ENCODE measurements at regions not wholly inside any gene's neighbourhood (a gene's known extent, or its start where the extent isn't known, plus 50 kb on each side); places are given as distances from the start of the nearest gene placed in this dataset.
"Not testable (repeated sequence)": the region's sequence is repeated elsewhere in the genome, so short reads cannot be mapped to it uniquely, and the experiment has no call there.

DNA sequence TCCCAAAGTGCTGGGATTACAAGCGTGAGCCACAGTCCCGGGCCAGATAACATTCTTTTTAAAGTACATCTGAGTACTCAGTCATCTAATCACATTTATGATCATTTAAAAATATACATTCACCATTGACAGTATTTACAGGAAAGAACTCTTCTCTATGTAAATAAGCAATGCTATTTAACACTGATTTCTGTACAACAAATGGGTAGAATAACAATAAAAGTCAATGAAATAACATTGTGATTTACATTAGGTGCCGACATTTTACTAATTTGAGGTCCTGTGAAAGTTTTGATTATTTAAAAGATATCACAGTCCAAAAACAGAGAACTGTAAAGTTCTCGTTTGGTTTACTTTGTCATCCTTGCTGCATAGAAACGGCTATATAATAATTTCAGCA, 1763.7 kb downstream of the SLITRK1 start:
- DNase-seq: no peak

DNA sequence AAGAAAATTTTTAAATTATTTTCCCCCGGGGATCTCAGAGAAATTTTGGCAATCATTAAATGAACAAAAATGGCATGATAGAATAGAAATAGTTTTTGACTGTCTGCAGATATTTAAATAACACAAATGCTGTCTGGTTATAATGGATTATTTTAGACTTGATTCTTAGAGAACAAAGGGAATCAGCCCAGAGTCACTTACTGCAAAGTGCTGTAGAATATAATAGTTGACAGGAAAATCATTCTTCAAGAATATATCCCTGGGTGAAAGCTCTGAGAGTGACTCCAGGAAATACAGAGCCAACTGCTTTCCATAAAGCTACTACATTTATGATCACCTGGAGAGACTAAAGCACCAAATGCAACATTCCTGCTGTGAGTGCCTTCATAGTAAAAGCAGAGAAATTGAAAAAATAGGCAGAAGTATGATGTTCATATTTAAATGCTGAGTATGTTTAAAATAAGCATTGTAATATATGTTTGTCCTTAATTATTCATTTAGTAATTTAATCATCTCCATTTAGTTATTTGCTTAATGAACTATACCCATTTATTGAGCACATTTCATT, 1765.8 kb downstream of the SLITRK1 start:
- no peak for DNase-seq

DNA sequence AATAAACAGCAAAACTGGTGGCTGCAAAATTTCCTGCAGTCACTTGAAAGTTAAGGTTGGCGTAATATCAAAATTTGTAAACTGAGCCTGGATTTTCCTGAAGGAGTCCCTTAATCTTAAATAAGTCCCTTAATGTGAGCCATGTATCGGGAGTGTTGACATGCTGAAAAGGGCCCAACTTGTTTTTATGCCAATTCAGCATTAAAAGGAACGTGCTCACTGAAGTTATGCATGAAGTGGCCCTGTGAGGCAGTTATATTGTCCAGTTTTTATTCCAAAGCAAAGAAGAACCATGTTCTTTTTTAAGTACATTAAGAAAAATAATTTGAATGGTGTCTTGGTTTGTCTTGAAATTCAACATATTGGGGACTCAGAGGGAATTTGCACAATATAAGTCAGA, 1766.9 kb downstream of the SLITRK1 start:
- no peak for DNase-seq

DNA sequence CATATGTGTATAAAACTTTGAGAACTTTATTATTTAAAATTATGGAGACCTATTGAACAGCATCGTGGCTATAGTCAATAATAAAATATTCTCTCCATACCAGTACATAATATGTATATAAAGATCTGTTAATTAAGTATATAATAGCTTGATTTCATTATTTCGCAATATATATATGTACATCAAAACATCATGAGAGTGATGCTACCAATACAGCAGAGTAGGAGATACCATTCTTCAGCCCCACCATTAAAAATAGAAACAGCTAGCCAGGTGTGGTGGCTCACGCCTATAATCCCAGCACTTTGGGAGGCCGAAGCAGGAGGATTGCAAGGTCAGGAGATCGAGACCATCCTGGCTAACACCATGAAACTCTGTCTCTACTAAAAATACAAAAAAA, 1755.3 kb upstream of the SPRY2 start:
- no peak for DNase-seq

DNA sequence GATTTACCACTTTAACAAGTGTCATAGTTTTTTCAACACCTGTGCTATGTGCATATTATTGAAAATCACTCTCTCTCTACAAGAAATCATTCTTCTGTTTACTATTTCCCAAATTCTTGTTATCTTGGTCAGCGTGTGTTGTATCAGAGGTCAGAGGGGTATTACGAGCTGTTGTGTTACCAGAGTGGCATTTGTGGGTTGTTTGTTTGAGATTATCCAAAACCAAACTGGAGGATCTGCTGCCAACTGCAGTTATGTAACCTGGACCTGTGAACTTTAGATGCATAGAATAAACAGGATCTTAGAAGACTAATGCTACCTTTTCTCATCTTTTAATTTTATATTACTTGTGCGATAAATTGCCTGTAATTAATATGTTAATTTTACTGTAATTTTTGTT, 1751.4 kb upstream of the SPRY2 start:
- no peak for DNase-seq

DNA sequence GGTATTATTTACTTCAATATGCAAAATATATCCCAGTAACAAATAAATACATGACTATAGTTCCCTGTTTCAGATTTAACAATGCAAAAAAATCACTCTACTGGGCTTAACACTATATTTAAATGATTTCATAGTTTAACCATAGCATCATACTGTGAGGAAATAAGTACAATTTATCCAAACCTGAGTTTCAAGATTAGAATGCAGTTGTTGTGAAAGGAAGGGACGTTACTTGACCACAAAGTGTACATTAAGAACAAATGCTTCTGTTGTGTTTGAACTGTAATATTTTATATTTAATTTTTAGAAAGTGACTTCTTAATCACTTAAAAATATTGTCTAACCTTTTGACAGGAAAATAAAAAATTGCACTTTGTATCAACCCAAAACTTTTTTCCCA, 1747.9 kb upstream of the SPRY2 start:
- DNase-seq: no peak

DNA sequence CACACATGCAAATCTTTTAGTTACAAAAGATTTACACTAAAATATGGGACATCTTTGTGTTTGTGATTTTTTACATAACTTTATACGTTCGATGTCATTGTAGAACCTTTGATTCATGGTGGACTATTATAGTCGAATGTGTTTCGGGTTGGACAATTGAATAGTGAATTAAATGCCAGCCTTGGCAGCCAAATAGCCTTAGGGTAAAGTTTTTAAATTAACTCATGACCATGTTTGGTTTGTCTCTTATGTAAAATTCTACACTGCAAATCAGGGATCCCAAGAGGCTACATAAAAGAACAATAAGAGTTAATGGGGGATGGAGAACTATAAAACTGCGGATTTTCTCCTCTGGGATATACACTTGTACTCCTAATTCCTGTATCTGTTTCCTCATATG, 1735.6 kb upstream of the SPRY2 start:
- no peak for DNase-seq

DNA sequence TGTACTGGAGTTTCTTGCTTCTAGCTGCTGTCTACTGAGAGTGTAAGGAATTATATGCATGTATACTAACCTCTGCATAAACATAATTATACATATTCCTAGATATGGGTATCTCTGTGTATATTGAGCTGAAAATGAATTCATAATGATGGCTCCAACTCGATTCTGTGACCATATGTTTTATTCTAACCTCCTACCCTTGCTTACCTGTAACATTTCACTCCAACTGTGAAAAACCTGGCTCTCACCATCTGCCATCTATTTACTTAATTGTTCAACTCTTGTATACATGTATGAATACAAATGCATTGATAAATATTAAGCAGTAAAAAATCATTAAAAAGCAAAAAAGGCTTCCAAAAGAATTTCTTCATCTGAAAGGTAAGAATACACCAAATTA, 1729.5 kb upstream of the SPRY2 start:
- no peak for DNase-seq

DNA sequence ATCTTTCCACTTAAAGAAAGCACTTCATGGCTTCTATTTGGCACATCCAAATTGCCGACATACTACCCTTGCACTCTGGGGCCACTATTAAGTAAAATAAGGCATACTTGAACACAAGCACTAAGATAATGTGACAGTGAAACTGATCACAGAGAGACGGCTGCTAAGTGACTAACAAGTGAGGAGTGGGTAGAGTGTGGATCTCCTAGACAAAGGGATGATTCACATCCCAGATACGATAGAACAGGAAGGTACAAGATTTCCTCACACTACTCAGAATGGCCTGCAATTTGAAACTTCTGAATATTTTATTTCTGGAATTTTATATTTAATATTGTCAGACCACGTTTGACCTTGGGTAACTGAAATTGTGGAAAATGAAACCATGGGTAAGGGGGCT, 1721.8 kb upstream of the SPRY2 start:
- DNase-seq: no peak

DNA sequence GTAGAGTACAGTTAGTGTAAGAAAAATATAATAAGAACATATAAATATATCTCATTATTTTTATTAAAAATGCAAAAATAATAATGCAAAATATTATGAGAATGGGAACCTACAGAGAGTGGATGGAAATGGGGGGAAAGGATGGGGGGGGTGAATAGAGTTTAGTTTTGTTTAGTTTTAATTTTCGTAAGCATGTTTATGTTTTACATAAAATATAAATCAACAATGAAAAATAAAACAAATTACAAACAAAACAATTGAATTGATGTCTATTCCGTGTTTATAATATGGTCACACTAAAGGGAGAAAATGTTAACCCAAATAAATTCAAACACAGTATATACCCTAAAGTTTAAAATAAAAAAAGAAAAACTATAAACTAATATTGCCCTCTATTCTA, 1717.4 kb upstream of the SPRY2 start:
- DNase-seq: no peak

DNA sequence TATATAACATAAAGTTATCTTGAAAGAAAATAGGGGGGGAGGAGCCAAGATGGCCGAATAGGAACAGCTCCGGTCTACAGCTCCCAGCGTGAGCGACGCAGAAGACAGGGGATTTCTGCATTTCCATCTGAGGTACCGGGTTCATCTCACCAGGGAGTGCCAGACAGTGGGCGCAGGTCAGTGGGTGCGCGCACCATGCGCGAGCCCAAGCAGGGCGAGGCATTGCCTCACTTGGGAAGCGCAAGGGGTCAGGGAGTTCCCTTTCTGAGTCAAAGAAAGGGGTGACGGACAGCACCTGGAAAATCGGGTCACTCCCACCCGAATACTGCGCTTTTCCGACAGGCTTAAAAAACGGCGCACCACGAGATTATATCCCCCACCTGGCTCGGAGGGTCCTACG, 1704.4 kb upstream of the SPRY2 start:
- DNase-seq: not testable (repeated sequence)

DNA sequence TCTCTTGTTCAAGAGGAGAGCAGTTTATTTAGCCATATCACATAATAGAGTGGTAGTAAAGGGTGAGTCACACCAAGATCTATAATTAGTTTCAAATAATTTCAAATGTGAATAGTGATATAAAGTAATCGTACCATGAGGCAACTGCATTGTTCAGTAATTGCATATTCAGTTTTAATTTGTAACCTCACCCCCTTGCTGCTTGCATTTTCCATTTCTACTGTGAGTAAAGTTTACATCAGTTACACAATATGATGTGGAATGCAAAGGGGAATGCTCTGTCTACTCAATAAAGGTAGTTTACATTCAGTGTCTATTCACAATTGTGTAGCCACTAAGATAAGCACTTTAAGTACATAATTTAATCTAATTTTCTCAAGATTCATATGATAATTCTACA, 1695.7 kb upstream of the SPRY2 start:
- no peak for DNase-seq

DNA sequence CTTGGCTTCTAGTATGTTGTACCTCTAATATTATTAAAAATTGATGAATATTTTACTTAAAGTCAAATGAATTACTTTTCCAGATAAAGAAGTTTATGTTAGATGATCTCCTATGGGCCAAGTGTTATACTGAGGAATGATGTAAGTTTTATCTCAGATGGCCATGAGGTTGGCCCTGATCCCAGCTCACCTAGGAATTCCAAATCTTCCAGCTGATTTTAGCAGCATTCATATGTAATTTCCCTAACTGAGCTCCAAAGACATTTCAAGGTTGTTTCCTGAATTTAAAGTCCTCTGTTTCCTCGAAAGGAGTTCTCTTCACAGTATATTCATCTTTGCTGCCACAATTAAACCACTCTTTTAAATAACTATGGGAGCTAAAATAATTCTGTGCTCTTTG, 1670.4 kb upstream of the SPRY2 start:
- DNase-seq: no peak

DNA sequence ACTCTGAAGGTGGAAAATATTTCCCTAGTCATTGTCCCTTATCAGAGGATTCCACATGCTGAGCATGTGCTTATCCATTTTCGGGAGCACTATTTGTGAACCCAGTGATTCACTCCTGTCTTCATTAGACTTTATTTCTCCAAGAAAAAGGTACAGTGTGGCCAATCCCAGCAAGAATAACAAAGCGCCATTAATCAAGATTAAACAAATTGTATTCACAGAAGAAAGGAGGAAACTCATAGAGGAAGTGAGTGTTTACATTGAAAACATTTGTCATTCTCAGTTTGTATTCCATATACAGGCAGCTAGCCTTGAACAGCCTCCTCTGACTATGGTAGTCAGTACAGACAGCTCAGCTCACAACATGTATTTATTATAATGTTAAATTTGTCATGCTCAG, 1669.9 kb upstream of the SPRY2 start:
- DNase-seq: no peak

DNA sequence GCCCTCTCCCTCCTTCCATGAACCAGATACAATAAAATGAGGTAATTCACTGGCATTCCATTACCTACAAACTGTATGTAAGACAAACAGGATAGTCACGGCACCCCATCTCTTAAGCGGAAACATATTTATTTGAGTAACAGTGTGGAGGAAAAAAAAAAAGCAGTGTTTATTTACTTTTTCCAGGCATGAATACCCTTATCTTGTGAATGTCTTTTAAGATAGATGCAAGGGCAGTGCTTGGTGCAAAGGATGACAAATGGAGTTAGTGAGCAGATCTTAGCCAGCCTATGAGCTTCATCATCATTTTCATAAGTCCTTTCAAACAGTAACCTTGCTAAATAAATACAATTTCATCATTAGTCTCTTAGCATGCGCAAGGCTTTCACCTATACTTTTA, 1661.8 kb upstream of the SPRY2 start:
- DNase-seq: no peak

DNA sequence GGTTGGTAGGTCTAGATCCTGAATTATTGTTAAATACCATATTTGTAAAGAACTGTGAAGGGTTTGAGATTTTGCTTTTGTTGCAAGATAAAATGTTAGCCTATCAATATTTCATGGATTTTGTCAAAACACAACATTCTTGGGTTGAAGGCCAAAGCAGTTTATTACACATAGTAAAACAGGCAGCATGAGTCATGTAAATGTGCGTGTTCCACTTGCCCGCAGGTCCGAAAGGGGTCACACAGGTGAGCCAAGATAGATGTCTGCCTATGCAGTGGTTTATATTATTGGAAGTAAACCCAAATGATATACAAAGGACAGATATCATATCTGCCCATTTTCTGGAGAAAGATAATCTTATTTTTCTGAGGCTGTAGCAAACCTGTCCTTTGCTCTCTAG, 1654.4 kb upstream of the SPRY2 start:
- DNase-seq: no peak

DNA sequence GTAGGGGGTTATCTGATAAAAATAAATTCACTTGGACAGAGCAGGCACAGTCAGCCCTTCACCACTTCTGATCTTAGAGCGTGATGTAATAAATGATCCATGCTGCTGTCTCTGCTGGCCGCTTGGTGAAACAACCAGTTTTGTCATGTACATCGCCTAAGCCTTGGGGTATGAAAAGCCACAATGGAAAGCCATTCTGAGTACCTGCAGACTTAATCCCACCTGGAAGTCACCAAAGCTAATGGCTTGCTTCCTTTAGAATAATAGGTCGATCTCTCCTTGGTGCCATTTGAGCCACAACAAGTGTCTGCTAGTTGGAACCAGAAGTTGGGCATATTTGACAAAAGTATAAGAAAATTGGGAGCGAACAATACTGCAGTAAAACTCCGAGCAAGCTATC, 1649.7 kb upstream of the SPRY2 start:
- DNase-seq: no peak

DNA sequence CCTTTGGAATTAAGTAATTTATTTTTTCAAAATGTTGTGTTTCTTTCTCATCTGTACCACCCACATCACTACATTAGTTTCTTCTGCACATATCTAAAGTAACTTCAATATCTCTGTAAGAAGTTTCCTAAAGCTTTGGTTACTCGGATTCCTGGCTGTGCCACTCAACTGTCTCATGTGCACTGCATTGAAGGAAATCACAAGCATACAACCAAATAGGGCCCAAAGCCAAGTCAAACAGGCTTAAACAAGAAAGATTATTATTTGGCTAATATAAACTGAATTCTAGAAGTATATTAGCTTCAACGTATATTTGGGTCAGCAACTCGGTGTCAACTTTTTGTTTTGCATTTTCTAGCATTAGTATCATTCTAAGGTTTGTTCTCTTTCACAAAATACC, 1647.6 kb upstream of the SPRY2 start:
- DNase-seq: no peak

DNA sequence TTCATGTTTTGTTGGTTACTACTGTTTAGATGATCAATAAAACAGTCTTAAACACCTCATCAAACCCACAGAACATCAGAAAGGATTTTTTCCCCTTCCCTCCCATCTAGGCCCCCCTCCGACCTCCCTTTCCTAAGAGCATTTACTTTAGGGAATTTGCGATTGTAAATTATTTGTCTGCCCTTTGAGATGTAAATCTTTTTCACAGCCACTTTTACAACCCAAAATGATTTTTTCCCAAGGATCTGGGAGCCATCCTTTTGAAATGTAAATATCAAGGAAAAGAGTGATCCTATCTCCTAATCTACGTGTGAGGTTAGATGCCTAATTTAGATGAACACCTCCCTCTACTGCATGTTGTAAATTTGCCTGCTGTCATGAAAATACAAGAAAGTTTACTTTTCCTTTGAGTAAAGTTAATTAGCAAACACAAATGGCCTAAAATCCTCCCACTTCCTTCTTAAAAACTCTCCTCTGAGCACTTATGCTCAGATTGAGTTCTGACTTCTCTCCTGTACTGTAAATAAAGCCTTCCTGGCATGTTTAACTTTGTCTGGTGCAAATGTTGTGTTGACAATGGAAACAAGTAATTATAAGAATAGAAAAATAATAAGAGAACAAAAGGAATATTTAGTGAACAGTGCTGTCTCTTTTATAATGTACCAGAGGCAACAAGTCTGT, 1646.9 kb upstream of the SPRY2 start:
- no peak for DNase-seq

DNA sequence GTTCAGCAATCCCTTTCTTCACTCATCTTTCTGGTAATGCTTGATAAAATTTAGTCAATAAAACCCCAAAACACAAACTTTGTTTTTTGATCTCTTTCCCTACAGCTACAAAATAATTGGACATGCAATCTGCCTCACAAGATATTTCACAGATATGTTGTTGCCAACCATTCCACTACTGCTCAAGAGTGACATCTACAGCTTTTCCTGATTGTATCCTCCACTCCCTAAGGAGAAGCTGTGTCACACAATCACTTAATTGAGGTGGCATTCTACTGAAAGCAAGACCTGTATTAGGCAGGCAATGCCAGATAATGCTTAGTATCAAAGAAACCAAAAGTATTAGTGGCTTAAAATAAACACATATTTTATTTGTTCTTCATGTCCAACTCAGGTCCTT, 1646.2 kb upstream of the SPRY2 start:
- DNase-seq: no peak

DNA sequence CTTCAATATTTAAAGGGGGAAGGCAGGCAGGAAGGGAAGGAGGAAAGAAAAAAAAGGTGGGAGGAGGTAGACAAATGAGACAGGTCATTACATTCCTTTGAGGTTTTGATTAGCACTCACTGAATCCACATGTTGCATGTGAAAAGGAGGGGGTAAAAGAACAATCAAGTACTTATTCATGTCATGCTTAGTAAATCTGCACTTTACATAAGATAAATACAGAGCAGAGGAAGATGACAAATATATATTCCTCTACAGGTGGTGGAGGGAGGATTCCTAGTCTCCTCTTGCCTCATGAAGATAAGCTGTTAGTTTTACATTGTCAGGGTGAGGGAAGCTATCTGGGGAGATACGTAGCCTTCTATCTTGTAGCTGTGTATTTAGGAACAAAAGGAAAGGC, 1645.4 kb upstream of the SPRY2 start:
- no peak for DNase-seq

DNA sequence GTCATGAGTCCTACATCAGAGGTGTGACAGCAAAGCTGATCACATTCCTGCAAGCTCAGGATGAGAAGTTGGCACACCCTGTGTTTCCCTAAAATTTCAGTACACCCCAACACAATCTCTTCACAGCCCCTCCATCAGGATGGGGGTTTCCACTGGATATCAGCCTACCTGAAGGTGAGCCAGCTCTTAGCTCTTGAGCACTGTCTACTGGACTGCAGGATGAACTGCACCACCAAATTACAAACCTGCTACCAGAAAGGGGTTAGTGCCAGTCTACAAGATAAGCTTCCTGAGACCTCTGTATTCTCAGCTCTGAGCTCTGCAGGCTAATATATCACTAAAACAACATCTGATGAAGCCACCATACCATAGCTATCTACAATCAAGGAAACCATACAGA, 1616.2 kb upstream of the SPRY2 start:
- no peak for DNase-seq

DNA sequence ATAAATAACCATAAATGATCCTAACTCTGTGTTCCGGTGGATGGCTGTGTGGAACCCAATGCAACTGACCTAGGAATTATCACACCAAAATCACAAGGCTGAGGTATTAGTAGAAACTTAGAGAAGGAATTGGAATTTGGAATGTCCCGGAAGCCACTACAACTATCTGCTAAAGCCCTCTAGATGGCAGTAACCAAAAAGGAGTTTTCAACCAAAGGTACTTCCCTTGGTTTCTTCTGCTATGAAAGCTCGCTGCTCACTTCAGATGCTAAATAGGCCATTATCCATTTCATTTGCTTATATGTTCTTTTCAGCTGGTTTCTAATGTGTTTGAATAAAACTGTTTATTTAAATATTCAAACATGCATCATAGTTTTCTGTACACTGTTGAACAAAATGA, 1589.1 kb upstream of the SPRY2 start:
- DNase-seq: no peak

DNA sequence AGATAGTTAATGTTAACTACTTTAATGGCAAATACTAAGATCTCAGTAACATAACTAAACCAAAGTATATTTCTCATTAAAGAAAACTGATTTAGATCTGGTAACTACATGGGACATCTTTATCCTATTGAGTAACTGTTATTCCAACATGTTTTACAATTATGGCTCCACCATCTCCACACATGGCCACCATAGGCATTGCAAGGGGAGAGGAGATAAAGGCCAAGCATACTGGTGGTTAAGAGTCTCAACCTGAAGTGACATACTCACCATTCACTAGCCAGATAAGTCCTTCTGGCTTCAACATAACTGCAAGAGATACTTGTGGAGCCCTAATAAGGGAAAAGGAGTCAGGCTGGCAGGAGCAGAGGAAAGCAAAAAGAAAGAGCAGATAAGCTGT, 1586.4 kb upstream of the SPRY2 start:
- DNase-seq: no peak

DNA sequence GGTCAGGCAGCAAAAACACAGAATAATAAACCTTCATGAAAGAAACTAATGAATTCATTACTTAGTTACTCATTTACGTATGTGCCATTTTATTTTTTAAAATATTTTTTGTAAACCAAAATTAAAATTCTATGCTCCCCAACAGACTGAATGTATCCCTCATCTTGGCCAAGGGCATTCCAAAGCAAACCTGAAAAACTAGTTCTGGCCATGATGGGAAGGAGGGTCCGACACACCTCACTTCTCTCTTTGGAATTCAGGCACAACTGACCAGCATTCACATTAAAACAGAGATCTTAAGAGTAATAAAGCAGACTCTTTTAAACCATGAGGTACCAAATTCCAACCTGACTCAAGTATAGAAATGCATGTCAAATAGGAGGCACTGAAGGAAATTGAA, 1576.9 kb upstream of the SPRY2 start:
- DNase-seq: no peak

DNA sequence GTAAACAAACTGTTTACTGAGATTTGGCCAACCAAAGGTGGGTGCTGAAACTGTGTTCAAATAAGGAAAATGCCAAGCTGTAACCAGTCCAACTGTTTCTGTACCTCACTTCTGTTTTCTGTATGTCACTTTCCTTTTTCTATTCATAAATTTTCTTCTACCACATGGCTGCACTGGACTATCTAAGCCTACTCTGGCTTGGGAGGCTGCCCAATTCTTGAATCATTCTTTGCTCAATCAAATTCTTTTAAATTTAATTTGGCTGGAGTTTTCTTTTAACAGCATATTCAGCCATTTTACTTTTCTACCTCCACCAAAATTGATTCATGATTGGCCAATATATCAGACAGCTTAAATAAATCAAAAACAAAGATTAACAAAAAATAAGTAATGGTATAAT, 1575.5 kb upstream of the SPRY2 start:
- DNase-seq: no peak

Data from CD4-positive, alpha-beta T cell treated with Interleukin-17A for 4 hours (primary cell).